Panc1 (cell line): ENCODE measurements at regions not wholly inside any gene's neighbourhood (a gene's known extent, or its start where the extent isn't known, plus 50 kb on each side); places are given as distances from the start of the nearest gene placed in this dataset.

Experiments used
- ATAC-seq: fragments of 200-7000 bp; cut with Tn5 transposase; 2 replicates; pipeline ENCODE4 v1.9.1; 2020; ENCODE audit warnings: mild to moderate bottlenecking, moderate library complexity
- BruUV-seq: library from RNA; stranded (reverse); fragments of 400-500 nt; replicated peaks from 2 replicates; lab custom pipeline; 2021; lab: Mats Ljungman, UMichigan
- CTCF ChIA-PET: fragments of 300-600 bp; sonication (Branson Sonifier 250); formaldehyde crosslinking; loops from one replicate; lab custom pipeline; 2022; ENCODE audit warnings: antibody characterized with exemption; lab: Charles Lee
- POLR2A ChIA-PET: fragments of 300-600 bp; sonication (Branson Sonifier 250); formaldehyde crosslinking; loops from one replicate; lab custom pipeline; 2022; ENCODE audit warnings: antibody characterized with exemption; lab: Charles Lee
- DNase-seq: peaks from one replicate; pipeline ENCODE4 v3.0.0-alpha.2; 2010; ENCODE audit warnings: low read depth, low spot score
- H3K27ac ChIP-seq: 2 replicates; pipeline ENCODE4 v1.5.1; 2011; ENCODE audit warnings: mild to moderate bottlenecking, low read length, inconsistent platforms
- H3K27me3 ChIP-seq: fragments of 200-500 bp; sonication (Bioruptor generic); 2 replicates; pipeline ENCODE4 v1.6.0; 2014; ENCODE audit warnings: low read length, inconsistent platforms; ENCODE audit not compliant: control insufficient read depth, insufficient read depth
- H3K36me3 ChIP-seq: fragments of 200-500 bp; sonication (Bioruptor generic); 2 replicates; pipeline ENCODE4 v1.5.1; 2014; ENCODE audit warnings: inconsistent platforms, mild to moderate bottlenecking, low read length, moderate library complexity; ENCODE audit not compliant: control insufficient read depth, insufficient read depth
- H3K4me1 ChIP-seq: 2 replicates; pipeline ENCODE4 v1.5.1; 2011; ENCODE audit warnings: inconsistent platforms, mild to moderate bottlenecking, low read length, moderate library complexity; ENCODE audit not compliant: control insufficient read depth, insufficient read depth
- H3K4me3 ChIP-seq, 2 experiments: 2 replicates each; pipeline ENCODE4 v1.5.1; 2011 to 2012; ENCODE audit warnings: low read depth in 2 of 2, low read length in 2 of 2, mild to moderate bottlenecking in 2 of 2, inconsistent platforms in 1 of 2, moderate library complexity in 1 of 2
- H3K9me3 ChIP-seq: fragments of 200-500 bp; sonication (Bioruptor generic); 2 replicates; pipeline ENCODE4 v1.5.1; 2014; ENCODE audit warnings: low read depth, mild to moderate bottlenecking, inconsistent platforms, low read length, moderate library complexity; ENCODE audit not compliant: control insufficient read depth, insufficient read depth
- CTCF ChIP-seq: fragments of 450-650 bp; IDR thresholded peaks from 2 replicates; pipeline ENCODE4 v1.5.1; 2017; ENCODE audit warnings: mild to moderate bottlenecking
- POLR2AphosphoS5 ChIP-seq: IDR thresholded peaks from 2 replicates; pipeline ENCODE4 v1.6.1; 2012; ENCODE audit warnings: mild to moderate bottlenecking, low read depth, low read length, moderate library complexity
- REST ChIP-seq, 2 experiments: IDR thresholded peaks; 2 replicates each; pipeline ENCODE4 v1.6.1; 2011 to 2012; ENCODE audit warnings: low read depth in 2 of 2, control low read depth in 1 of 2, low read length in 1 of 2, mild to moderate bottlenecking in 1 of 2, moderate library complexity in 1 of 2; ENCODE audit not compliant: insufficient read depth in 1 of 2
- SIN3A ChIP-seq: IDR thresholded peaks from 2 replicates; pipeline ENCODE4 v1.6.1; 2012; ENCODE audit warnings: low read depth, mild to moderate bottlenecking, low read length, moderate library complexity, borderline replicate concordance; ENCODE audit not compliant: insufficient read depth
- TCF7L2 ChIP-seq: IDR thresholded peaks from 2 replicates; pipeline ENCODE4 v1.6.1; 2011; ENCODE audit warnings: mild to moderate bottlenecking, low read depth, low read length, inconsistent platforms
- in situ Hi-C: cut with HindIII; loops from 2 replicates; pipeline ENCODE4 v1.10.0; 2016; ENCODE audit warnings: low sequenced_read_pairs, low pct_unique_long_range_greater_than_20kb
- intact Hi-C: fragments of 100-400 bp; cut with micrococcal nuclease; formaldehyde crosslinking; loops from one replicate; pipeline ENCODE4 v1.10.0; 2022; ENCODE audit not compliant: unreplicated experiment

GRCh38 chr2:16076911-16077310, 136.6 kb downstream of the MYCN start:
- intact Hi-C loops = no loop called here
- in situ Hi-C loops = no loop called here

GRCh38 chr2:16075045-16076012, 135.0 kb downstream of the MYCN start:
- intact Hi-C loops (no loop called here), in situ Hi-C loops (no loop called here)
- POLR2A ChIA-PET = no interaction called here
- TF ChIP-seq SIN3A (no peak), REST (IDR thresholded peaks at IDR 0.05; ENCODE audit: insufficient read depth in 1 of 2, low read depth in 2 of 2, low read length in 1 of 2) (no peak), TCF7L2 (no peak), POLR2AphosphoS5 (no peak)

More at GRCh38 chr2:16076911-16077310, 136.6 kb downstream of the MYCN start:
- DNase-seq (no peak), ATAC-seq (no peak)
- Histone ChIP-seq H3K9me3 (no peaks in the 10 kb centered on the region), H3K36me3 (no peaks in the 10 kb centered on the region), H3K27ac (no peak overlapping the region), H3K27me3 (no peaks in the 10 kb centered on the region), H3K4me3 (no peak overlapping the region), H3K4me1 (no peaks in the 10 kb centered on the region)
- no TSS peak for BruUV-seq
- POLR2A ChIA-PET = no interaction called here
- TF ChIP-seq TCF7L2 = no peak
- TF ChIP-seq CTCF = no peak
- no peak for TF ChIP-seq SIN3A
- TF ChIP-seq POLR2AphosphoS5 = no peak
- no peak for TF ChIP-seq REST (IDR thresholded peaks at IDR 0.05; ENCODE audit: insufficient read depth in 1 of 2, low read depth in 2 of 2, low read length in 1 of 2)
- CTCF ChIA-PET = no interaction called here

More at GRCh38 chr2:16075045-16076012, 135.0 kb downstream of the MYCN start:
- H3K4me1 ChIP-seq = no peaks in the 10 kb centered on the region
- H3K36me3 ChIP-seq = no peaks in the 10 kb centered on the region
- CTCF ChIA-PET = interaction anchor here (0.7 kb wide), 1 partner anchor 339 kb away, joined by 4 read pairs; no protein-coding TSS in a partner anchor
- DNase-seq = no peak
- no peaks in the 10 kb centered on the region for H3K9me3 ChIP-seq
- H3K4me3 ChIP-seq = no peak overlapping the region
- BruUV-seq = no TSS peak
- ATAC-seq = no peak
- no peaks in the 10 kb centered on the region for H3K27me3 ChIP-seq
- H3K27ac ChIP-seq = no peak overlapping the region
